ENCODE measurements at regions not wholly inside any gene's neighbourhood (a gene's known extent, or its start where the extent isn't known, plus 50 kb on each side); places are given as distances from the start of the nearest gene placed in this dataset.
"Not testable (repeated sequence)": the region's sequence is repeated elsewhere in the genome, so short reads cannot be mapped to it uniquely, and the experiment has no call there.

DNA sequence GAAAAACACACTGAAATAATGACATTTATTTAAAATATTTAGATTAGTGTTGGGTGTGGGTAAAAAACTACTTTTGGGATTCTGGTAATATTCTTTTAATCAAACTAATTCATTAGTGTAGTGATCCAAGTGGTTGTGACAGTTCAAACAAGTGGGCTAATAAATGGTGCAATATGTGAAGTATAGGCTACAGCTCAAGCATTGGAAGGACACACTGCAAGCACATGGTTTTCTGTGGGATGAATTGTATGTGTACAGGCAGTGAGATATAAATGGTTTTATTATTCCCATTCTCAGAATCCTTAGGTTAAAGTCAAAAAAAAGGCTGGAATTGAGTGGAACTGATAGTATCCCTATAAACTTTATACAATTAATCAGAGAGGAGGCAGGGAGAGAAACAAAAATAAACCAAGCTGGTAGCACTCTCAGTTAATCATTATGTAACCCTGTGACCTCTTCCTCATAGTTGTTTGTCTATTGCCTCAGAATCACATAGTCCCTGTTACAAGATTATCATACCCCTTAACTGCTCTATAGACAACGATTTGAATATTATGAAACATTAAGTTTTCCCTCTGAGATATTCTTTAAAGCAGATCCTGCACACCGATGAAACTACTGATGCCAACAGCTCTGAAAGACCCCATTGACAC, 1755.4 kb upstream of the ACO1 start:
- DNase-seq: no peak

DNA sequence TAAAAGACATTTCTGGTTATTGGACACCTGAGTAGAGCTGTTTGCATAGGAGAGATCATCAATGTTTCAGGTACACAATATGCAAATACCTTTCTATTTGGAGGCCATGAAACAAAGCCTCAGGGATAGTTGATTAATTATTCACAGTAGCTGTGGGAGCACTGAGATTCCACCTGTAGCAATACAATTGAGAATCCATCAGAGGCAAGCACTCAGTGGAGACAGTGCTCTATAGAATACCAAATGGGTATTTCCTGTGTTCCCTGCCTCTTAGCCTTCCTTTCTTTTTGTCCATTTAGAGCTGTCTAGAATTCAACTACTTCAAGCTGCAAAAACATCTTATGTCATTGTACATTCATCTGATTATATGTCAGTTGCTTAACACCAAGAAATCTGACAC, 1754.0 kb upstream of the ACO1 start:
- no peak for DNase-seq

GRCh38 chr9:30646639-30647038, 1737.8 kb upstream of the ACO1 start:
- not testable (repeated sequence) for DNase-seq

- no peak for DNase-seq
Observed at GRCh38 chr9:30661925-30662324, 1722.5 kb upstream of the ACO1 start.

DNA sequence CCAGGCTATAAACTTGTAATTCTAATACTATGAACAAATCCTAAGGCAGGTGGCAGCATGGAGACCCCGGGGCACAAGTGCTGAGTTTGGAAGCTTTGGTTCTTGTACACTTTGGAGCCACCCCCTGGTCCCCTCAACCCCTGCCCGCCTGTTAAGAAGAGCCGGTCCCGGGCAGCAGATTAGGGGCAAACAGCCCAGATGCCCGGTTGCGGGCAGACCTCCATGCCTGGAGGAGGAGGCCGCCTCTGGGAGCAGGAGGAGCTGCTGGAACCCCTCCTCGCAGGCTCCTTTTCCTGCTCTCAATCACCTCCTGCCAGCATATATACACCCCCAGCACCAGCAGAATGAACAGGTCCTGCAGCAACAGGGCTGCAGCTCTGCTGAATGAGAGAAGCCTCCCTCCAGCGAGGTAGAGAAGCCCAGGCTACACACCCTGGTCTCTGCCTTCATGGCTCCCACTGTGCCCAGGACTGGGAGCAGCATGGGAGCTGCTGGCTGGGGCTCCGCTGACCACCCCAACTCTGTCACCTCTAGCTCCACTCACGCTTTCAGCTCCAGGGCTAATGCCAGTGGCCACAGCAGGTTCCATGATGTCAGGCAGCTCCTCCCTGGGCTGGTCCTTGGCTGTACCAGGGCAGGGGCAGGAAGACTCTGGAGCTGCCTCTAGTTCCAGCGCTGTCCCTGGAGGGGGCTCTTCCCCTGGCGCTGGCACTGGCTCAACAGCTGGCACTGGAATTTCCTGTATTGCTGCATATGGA, 1713.5 kb upstream of the ACO1 start:
- no peak for DNase-seq

DNA sequence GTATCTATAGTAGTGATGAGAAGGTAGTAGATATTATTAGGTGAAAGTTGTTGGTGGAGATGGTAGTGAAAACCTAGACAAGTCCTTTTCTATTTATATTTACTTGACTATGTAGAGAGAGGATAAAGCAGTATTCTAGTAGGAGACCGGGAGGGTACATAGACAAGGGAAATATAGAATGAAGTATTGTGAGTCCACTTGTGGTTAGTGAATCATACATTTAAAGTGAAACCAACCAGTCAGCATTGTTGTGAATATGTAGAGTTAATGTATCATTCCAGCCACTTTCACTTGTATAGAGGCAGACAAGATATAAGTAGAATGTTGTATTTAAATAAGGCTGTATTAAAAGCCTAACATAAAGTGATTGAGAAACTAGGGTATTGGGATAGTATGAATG, 1711.3 kb upstream of the ACO1 start:
- no peak for DNase-seq

- no peak for DNase-seq
Observed at GRCh38 chr9:30676651-30677050, 1707.8 kb upstream of the ACO1 start.

DNA sequence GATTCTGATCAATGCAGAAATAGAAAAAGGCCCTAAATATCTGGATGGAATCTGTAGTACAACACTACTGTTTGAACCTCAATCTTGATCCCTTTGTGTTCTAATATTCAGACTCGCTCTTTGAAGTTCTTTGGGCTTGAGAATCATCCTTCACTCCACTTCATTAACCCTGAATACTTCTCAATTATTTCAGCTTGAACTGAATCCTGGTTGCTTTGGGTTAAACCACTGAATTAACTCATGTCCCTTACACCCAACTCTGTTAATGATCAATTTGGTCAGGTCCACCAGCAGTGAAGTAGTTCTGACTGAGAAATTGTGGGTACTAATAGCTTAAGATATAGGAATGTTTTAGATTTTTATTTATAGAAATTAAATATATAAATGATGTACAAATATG, 1707.2 kb upstream of the ACO1 start:
- DNase-seq: no peak

DNA sequence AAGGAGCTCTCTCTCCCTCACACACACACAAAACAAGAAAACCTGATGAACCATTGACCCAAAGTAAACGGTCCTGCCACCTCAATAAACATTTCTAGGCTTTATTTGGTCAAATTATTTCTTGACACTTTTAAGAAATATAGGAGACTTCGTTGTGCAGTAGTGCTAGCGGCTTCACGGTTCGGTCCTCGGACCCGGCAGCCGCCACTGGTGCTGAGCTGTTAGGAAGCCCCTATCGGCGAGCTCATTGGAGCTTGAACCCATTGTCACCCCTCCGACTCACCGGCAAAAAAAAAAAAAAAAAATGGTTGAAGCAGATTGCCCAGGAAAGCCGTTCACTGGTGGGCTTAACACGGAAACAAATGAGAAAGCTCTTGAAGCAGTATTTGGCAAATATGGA, 1695.6 kb upstream of the ACO1 start:
- DNase-seq: no peak

DNA sequence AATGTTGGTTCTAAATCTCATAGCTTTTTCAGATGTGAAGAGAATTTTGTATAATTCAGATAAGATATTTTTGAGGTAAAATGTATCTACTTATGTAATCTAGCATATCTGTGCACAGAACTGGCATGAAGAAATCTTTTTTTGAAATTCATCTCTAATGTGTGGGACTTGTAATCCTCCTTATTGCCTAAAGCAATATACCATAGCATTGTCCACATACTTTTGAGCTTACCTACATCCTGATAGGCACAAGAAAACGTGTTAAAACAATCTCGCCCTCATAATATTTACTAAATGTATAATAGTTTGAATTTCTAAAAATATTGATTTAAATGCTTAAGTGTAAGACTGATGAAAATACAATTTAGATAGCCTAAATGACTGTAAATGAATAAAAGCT, 1686.5 kb upstream of the ACO1 start:
- no peak for DNase-seq

DNA sequence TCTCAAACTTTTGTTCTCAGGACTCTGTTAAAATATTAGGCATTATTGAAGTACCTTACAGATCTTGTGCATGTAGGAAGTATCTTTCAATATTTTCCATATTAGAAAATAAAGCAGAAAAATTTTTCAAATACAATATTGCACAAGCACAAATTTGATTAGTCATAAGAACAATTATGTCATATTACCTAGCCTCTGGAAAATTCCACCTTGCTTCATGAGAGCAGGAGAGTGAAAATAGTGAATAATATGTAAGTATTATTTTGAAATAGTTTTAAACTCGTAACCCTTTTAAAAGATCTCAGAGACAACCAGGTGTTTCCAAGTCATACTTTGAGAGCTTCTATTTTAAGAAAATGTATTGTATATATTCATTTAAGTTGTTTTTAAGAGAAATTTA, 1672.9 kb upstream of the ACO1 start:
- DNase-seq: no peak

GRCh38 chr9:30713243-30713642, 1671.2 kb upstream of the ACO1 start:
- DNase-seq: no peak

DNA sequence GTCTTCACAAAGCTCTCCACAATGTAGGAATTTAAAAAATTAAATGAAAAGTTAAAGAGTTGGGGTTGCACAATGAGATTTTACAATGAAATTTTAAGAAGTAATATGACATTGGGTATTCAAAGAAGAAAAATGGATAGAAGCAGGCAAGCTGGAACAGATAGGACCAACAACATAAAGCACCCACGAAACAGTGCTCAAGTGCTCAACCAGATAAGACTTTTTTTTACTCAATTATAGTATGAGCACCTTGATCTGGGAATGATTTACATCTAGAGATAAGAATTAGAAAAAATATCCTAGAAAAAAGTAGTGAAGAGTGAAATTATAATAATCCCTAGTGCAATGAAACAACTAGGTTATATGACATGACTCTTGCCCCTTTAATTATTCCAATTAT, 1670.1 kb upstream of the ACO1 start:
- no peak for DNase-seq

DNA sequence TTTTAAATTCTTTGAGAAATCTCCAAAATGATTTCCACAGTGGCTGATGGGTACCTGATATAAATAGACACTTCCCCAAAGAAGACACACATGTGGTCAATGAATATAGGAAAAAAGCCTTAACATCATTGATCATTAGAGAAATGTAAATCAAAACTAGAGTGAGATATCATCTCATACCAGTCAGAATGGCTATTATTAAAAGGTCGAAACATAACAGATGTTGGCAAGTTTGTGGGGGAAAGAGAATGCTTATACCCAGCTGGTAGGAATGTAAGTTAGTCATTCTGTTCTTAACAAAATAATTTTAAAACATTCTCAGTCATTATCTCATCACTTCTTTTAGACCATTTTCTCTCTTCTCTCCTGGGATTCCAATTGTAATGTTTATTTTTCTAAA, 1666.0 kb upstream of the ACO1 start:
- no peak for DNase-seq

GRCh38 chr9:30722065-30722464, 1662.4 kb upstream of the ACO1 start:
- DNase-seq: no peak

- no peak for DNase-seq
Observed at GRCh38 chr9:30723656-30724055, 1660.8 kb upstream of the ACO1 start.

DNA sequence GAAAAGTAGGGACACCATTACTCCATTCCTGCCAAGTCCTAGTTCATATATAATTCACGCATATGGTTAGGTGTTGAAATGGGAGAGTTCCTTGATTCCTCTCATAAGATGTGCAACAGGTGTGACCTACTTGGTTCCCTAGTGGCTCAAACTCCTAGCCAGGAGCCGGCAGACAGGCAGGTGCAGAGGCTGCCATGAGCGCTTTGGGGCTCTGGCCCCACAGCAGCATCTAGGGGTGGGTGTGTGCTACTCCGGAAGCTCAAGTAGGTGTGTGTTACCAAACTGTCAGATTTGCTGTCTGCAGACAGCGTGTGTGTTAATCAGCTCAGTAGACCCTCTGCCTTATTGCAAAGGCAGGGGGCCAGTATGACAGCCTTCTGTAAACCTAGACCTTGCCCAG, 1652.4 kb upstream of the ACO1 start:
- no peak for DNase-seq

DNA sequence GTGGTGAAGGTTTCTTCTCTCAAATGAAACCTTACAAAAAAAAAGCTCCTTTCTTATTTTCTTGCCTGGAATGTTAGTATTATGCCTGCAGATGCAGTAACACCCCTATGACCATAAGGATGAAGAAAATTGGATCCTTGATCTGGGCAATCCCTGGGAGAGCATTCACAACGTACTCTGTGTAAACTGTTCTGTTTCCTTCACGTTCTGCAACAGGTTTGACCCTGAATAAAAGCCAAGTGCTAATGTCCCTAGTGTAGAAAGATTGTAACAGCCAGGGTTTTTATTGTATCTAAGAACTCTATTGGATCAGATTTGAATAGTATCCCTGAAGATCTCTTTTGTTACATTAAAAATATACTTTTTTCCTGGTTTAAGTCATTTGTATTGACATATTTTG, 1639.6 kb upstream of the ACO1 start:
- no peak for DNase-seq

- DNase-seq: no peak
Observed at GRCh38 chr9:30746589-30746988, 1637.9 kb upstream of the ACO1 start.

DNA sequence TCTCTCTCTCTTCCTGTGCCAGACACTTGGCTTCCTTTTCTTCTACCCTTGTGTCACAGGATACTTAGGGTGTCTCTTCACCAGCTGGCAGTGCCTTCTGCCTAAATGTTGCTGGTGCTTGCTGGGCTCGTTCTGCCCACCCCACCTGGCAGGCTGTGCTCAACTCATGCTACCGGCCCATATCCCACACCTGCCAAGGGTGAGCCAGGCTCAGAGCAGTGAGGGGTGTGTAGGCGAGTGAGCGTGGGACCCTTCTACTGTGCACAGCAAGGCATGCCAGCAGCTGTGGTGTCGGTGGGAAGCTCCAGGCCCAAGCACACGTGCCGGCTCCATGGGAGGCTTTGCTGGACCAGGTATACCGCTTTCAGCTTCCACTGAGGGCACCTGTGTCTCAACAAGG, 1626.7 kb upstream of the ACO1 start:
- no peak for DNase-seq

DNA sequence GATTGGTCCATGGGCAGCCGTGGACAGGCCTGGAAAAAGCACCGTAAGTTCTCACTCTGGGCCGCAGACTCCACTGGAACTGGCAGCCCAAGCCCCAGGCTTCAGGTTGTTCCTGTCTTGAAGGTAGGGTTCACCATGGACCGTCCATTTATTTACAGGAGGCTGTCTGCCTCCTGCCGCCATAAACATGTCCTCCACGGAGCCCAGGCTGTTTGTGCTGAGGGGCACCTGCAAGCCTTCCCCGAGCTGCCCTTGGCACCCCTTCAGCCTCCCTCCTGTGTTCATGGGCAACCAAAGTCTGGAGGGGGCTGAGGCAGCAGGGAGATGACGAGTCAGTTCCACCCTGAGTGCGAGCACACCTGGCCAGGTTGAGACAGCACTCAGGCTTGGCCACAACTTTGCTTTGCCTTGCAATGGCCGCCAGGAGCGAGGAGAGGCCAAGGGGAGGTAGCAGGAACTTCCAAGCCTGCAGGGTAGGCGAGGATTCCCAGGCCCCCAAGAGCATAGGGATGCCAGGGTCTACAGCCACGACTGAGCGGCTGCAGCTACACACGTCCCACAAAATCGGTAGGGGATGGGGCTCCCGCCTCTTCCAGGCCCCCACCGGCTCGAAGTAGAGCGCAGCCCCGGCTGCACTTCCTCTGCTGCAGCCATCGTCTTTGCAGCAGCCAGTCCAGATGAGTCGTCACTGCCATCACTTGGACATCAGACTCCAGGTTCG, 1625.6 kb upstream of the ACO1 start:
- DNase-seq: no peak

DNA sequence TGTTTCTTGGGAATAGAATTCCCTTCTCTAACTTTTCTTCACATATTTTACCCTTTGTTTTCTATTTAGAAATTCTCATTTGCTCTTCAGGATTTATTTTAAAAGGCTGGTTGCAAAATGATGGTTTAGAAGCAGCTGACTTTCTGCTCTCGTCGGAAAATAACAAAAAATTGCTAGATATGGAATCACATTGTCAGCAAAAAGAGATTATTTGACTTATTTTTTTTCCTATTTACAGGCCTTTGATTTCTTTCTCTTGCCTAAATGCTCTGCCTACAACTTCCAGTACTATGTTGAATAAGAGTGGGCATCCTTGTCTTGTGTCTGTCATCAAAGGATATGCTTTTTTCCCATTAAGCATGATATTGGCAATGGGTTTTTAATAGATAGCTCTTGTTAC, 1619.1 kb upstream of the ACO1 start:
- no peak for DNase-seq

GRCh38 chr9:30771163-30771708, 1613.2 kb upstream of the ACO1 start:
- DNase-seq: no peak

- DNase-seq: no peak
Observed at GRCh38 chr9:30771760-30772159, 1612.7 kb upstream of the ACO1 start.

Measured in SW 1271 (cell line).